AG10803 (cell line): ENCODE measurements at regions not wholly inside any gene's neighbourhood (a gene's known extent, or its start where the extent isn't known, plus 50 kb on each side); places are given as distances from the start of the nearest gene placed in this dataset.

Experiments
- DNase-seq: peaks from one replicate; pipeline ENCODE4 v3.0.0; 2010; ENCODE audit warnings: low read depth
- H3K4me3 ChIP-seq: 2 replicates; pipeline ENCODE4 v1.5.1; 2011; ENCODE audit warnings: mild to moderate bottlenecking, low read length, control low read depth
- CTCF ChIP-seq: conservative IDR thresholded peaks from 2 replicates; pipeline ENCODE4 v1.5.1; 2011; ENCODE audit warnings: mild to moderate bottlenecking, low read length, control low read depth, inconsistent platforms

- DNase-seq, result no peak
- TF ChIP-seq CTCF, result no peak
- H3K4me3 ChIP-seq, result no peak overlapping the region
Observed at GRCh38 chr1:189971656-189972055, 506.0 kb downstream of the BRINP3 start.

GRCh38 chr1:189977184-189977583 is 500.5 kb downstream of the BRINP3 start:
- H3K4me3 ChIP-seq, result no peak overlapping the region
- DNase-seq, result no peak
- TF ChIP-seq CTCF, result no peak

- no peak overlapping the region for H3K4me3 ChIP-seq
- DNase-seq, result no peak
- TF ChIP-seq CTCF, result no peak
Observed at GRCh38 chr1:189983166-189983890, 494.3 kb downstream of the BRINP3 start.

GRCh38 chr1:189986516-189986915 is 491.1 kb downstream of the BRINP3 start:
- no peak for TF ChIP-seq CTCF
- no peak overlapping the region for H3K4me3 ChIP-seq
- no peak for DNase-seq

- no peak overlapping the region for H3K4me3 ChIP-seq
- no peak for DNase-seq
- no peak for TF ChIP-seq CTCF
Observed at GRCh38 chr1:189987509-189987908, 490.2 kb downstream of the BRINP3 start.

GRCh38 chr1:189992856-189993255 is 484.8 kb downstream of the BRINP3 start:
- DNase-seq, result no peak
- H3K4me3 ChIP-seq, result no peak overlapping the region
- no peak for TF ChIP-seq CTCF

GRCh38 chr1:190000365-190000872 is 477.2 kb downstream of the BRINP3 start:
- H3K4me3 ChIP-seq, result no peak overlapping the region
- no peak for TF ChIP-seq CTCF
- DNase-seq, result no peak
